WTC11 (cell line): ENCODE measurements at regions not wholly inside any gene's neighbourhood (a gene's known extent, or its start where the extent isn't known, plus 50 kb on each side); places are given as distances from the start of the nearest gene placed in this dataset.

Experiments
- ATAC-seq: fragments of 200-7000 bp; cut with Tn5 transposase; 2 replicates; pipeline ENCODE4 v1.10.0; 2021; ENCODE audit warnings: mild to moderate bottlenecking, moderate library complexity
- CTCF ChIA-PET: fragments of 300-600 bp; sonication (Branson Sonifier 250); formaldehyde crosslinking; loops from one replicate; lab custom pipeline; 2021; ENCODE audit warnings: antibody characterized with exemption; lab: Charles Lee
- POLR2A ChIA-PET: fragments of 350-600 bp; sonication (Branson Sonifier 250); formaldehyde crosslinking; loops from one replicate; lab custom pipeline; 2021; ENCODE audit warnings: antibody characterized with exemption; lab: Charles Lee
- DNase-seq: peaks from one replicate; pipeline ENCODE4 v3.0.0; 2021; ENCODE audit warnings: low spot score
- H3K27ac Mint-ChIP-seq: 2 replicates; pipeline ENCODE4 v1.8.0; 2021; ENCODE audit warnings: mixed read lengths
- H3K27me3 Mint-ChIP-seq: 2 replicates; pipeline ENCODE4 v1.8.0; 2021; ENCODE audit warnings: low read depth, mild to moderate bottlenecking, moderate library complexity, mixed read lengths
- H3K36me3 Mint-ChIP-seq: 2 replicates; pipeline ENCODE4 v1.8.0; 2021; ENCODE audit warnings: mixed read lengths
- H3K4me1 Mint-ChIP-seq: 2 replicates; pipeline ENCODE4 v1.8.0; 2022; ENCODE audit warnings: mixed read lengths
- H3K4me3 Mint-ChIP-seq: 2 replicates; pipeline ENCODE4 v1.8.0; 2021; ENCODE audit warnings: mild to moderate bottlenecking, moderate library complexity, mixed read lengths
- H3K9me3 Mint-ChIP-seq: 2 replicates; pipeline ENCODE4 v1.8.0; 2021; ENCODE audit warnings: mixed read lengths
- ELF4 ChIP-seq: sonication (generic); formaldehyde crosslinking; IDR thresholded peaks from 2 replicates; pipeline ENCODE4 v1.8.1; 2022; ENCODE audit warnings: low read depth, mild to moderate bottlenecking, moderate library complexity, missing genetic modification reagents
- FOXJ3 ChIP-seq: sonication (generic); formaldehyde crosslinking; IDR thresholded peaks from 2 replicates; pipeline ENCODE4 v1.9.0; 2021; ENCODE audit warnings: missing genetic modification reagents, mild to moderate bottlenecking, borderline replicate concordance
- FOXP1 ChIP-seq: sonication (generic); formaldehyde crosslinking; IDR thresholded peaks from 2 replicates; pipeline ENCODE4 v1.8.0; 2022; ENCODE audit warnings: missing genetic modification reagents, mild to moderate bottlenecking, moderate library complexity, borderline replicate concordance
- GABPB1 ChIP-seq: sonication (generic); formaldehyde crosslinking; IDR thresholded peaks from 2 replicates; pipeline ENCODE4 v1.8.1; 2023; ENCODE audit warnings: mild to moderate bottlenecking, missing genetic modification reagents
- HMGA2 ChIP-seq: fragments of 250-450 bp; sonication (Bioruptor Pico); IDR thresholded peaks from 2 replicates; pipeline ENCODE4 v1.4.0; 2021; ENCODE audit warnings: mild to moderate bottlenecking, moderate library complexity
- IRF2 ChIP-seq: sonication (generic); formaldehyde crosslinking; IDR thresholded peaks from 2 replicates; pipeline ENCODE4 v1.8.0; 2022; ENCODE audit warnings: low read depth, missing genetic modification reagents, borderline replicate concordance
- NFATC4 ChIP-seq: fragments of 250-450 bp; sonication (Bioruptor Pico); IDR thresholded peaks from 2 replicates; pipeline ENCODE4 v1.9.0; 2021; ENCODE audit warnings: mild to moderate bottlenecking
- NFE2L1 ChIP-seq: sonication (generic); formaldehyde crosslinking; IDR thresholded peaks from 2 replicates; pipeline ENCODE4 v1.8.1; 2023; ENCODE audit warnings: missing genetic modification reagents
- NFYB ChIP-seq: sonication (generic); formaldehyde crosslinking; conservative IDR thresholded peaks from 2 replicates; pipeline ENCODE4 v1.8.0; 2022; ENCODE audit warnings: low read depth, missing genetic modification reagents
- NR3C1 ChIP-seq: sonication (generic); formaldehyde crosslinking; conservative IDR thresholded peaks from 2 replicates; pipeline ENCODE4 v1.8.1; 2023; ENCODE audit warnings: low read depth, mild to moderate bottlenecking, missing genetic modification reagents
- SMAD3 ChIP-seq: sonication (generic); formaldehyde crosslinking; IDR thresholded peaks from 2 replicates; pipeline ENCODE4 v1.8.0; 2022; ENCODE audit warnings: missing genetic modification reagents, mild to moderate bottlenecking, borderline replicate concordance
- SOX15 ChIP-seq: fragments of 250-450 bp; sonication (Bioruptor Pico); IDR thresholded peaks from 2 replicates; pipeline ENCODE4 v1.9.0; 2021; ENCODE audit warnings: mild to moderate bottlenecking
- TCF7 ChIP-seq: sonication (generic); formaldehyde crosslinking; IDR thresholded peaks from 2 replicates; pipeline ENCODE4 v1.8.0; 2022; ENCODE audit warnings: mild to moderate bottlenecking, low read depth, missing genetic modification reagents, moderate library complexity
- TP53 ChIP-seq: sonication (generic); formaldehyde crosslinking; IDR thresholded peaks from 2 replicates; pipeline ENCODE4 v1.8.1; 2023; ENCODE audit warnings: mild to moderate bottlenecking, missing genetic modification reagents
- ZNF121 ChIP-seq: sonication (generic); formaldehyde crosslinking; IDR thresholded peaks from 2 replicates; pipeline ENCODE4 v1.8.0; 2023; ENCODE audit warnings: missing genetic modification reagents
- ZNF232 ChIP-seq: sonication (generic); formaldehyde crosslinking; IDR thresholded peaks from 2 replicates; pipeline ENCODE4 v1.8.0; 2022; ENCODE audit warnings: mild to moderate bottlenecking, missing genetic modification reagents
- ZNF671 ChIP-seq: fragments of 250-450 bp; sonication (Bioruptor Pico); IDR thresholded peaks from 2 replicates; pipeline ENCODE4 v1.8.0; 2021; ENCODE audit warnings: mild to moderate bottlenecking
- TF ChIP-seq, protein P1 (sequence below): sonication (generic); formaldehyde crosslinking; IDR thresholded peaks from 2 replicates; pipeline ENCODE4 v1.8.0; 2022; ENCODE audit warnings: mild to moderate bottlenecking, missing genetic modification reagents
- TF ChIP-seq, protein P2 (sequence below): sonication (generic); formaldehyde crosslinking; IDR thresholded peaks from 2 replicates; pipeline ENCODE4 v1.8.1; 2023; ENCODE audit warnings: mild to moderate bottlenecking, moderate library complexity, missing genetic modification reagents
- TF ChIP-seq, protein P3 (sequence below): fragments of 250-450 bp; sonication (Bioruptor Pico); IDR thresholded peaks from 2 replicates; pipeline ENCODE4 v1.8.0; 2021; ENCODE audit warnings: mild to moderate bottlenecking
- TF ChIP-seq, protein P4 (sequence below): sonication (generic); formaldehyde crosslinking; IDR thresholded peaks from 2 replicates; pipeline ENCODE4 v1.8.1; 2023; ENCODE audit warnings: mild to moderate bottlenecking, missing genetic modification reagents
- TF ChIP-seq, protein P5 (sequence below): sonication (generic); formaldehyde crosslinking; IDR thresholded peaks from 2 replicates; pipeline ENCODE4 v1.8.1; 2022; ENCODE audit warnings: missing genetic modification reagents, borderline replicate concordance
- TF ChIP-seq, protein P6 (sequence below): fragments of 250-450 bp; sonication (Bioruptor Pico); conservative IDR thresholded peaks from 2 replicates; pipeline ENCODE4 v1.9.0; 2021; ENCODE audit warnings: mild to moderate bottlenecking
- TF ChIP-seq, protein P7 (sequence below): sonication (generic); formaldehyde crosslinking; IDR thresholded peaks from 2 replicates; pipeline ENCODE4 v1.8.0; 2022; ENCODE audit warnings: mild to moderate bottlenecking, missing genetic modification reagents
- TF ChIP-seq, protein P8 (sequence below): sonication (generic); formaldehyde crosslinking; IDR thresholded peaks from 2 replicates; pipeline ENCODE4 v1.8.1; 2023; ENCODE audit warnings: mild to moderate bottlenecking, missing genetic modification reagents, moderate library complexity

DNA sequence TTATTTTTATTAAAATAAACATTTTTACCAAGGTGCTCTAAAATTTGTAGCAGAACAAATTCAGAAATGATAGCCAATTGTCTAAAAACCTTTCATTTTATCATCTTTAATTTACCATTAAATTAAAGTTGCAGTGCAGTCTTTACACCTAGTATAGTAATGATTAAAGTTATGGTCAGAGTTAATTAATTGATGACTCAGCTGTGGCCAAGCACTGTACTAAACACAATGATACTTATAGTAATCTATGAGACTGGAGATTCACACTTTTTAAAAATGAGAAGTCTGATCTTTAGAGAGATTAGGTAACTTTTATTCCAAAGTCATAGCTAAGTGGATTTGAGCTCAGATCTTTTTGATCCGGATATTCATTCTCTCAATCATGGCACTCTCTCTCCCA, 621.1 kb upstream of the MEF2C start:
- H3K9me3 Mint-ChIP-seq, result peaks cover 5% of the 10 kb centered on the region

DNA sequence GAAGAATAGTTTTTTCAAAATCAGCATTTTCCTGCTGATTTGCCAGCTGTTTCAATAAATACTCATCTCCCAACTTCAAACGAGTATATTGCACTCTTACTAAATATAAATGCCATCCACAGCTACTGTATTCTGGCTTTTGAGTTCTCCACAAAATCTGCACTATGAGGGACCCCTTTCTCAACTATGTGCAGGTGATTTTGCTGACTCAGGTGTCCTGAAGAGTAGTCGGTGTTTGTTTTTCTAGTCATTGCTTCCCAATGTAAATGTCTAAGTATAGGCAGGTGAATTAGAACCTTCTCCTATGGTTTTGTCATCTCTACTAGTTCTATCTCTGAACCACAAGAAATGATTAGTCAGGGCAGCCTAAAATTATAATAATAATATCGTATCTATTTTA, 616.8 kb upstream of the MEF2C start:
- Mint-ChIP-seq H3K27ac (no peak overlapping the region), H3K9me3 (no peaks in the 10 kb centered on the region), H3K4me3 (no peak overlapping the region), H3K27me3 (no peaks in the 10 kb centered on the region), H3K4me1 (no peaks in the 10 kb centered on the region), H3K36me3 (no peaks in the 10 kb centered on the region)
- CTCF ChIA-PET, result no interaction called here
- ATAC-seq (no peak), DNase-seq (no peak)
- POLR2A ChIA-PET, result no interaction called here
- TF ChIP-seq NFE2L1 (CRISPR knock-in tag), result no peak
- no peak for TF ChIP-seq GABPB1 (CRISPR knock-in tag)
- TF ChIP-seq TCF7 (CRISPR knock-in tag), result no peak
- no peak for TF ChIP-seq SOX15 (CRISPR knock-in tag)
- TF ChIP-seq FOXJ3 (CRISPR knock-in tag), result no peak
- no peak for TF ChIP-seq TP53 (CRISPR knock-in tag)
- TF ChIP-seq, protein P1, sequence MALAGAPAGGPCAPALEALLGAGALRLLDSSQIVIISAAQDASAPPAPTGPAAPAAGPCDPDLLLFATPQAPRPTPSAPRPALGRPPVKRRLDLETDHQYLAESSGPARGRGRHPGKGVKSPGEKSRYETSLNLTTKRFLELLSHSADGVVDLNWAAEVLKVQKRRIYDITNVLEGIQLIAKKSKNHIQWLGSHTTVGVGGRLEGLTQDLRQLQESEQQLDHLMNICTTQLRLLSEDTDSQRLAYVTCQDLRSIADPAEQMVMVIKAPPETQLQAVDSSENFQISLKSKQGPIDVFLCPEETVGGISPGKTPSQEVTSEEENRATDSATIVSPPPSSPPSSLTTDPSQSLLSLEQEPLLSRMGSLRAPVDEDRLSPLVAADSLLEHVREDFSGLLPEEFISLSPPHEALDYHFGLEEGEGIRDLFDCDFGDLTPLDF (CRISPR knock-in tag), result no peak
- no peak for TF ChIP-seq ZNF121 (CRISPR knock-in tag)
- TF ChIP-seq, protein P2, sequence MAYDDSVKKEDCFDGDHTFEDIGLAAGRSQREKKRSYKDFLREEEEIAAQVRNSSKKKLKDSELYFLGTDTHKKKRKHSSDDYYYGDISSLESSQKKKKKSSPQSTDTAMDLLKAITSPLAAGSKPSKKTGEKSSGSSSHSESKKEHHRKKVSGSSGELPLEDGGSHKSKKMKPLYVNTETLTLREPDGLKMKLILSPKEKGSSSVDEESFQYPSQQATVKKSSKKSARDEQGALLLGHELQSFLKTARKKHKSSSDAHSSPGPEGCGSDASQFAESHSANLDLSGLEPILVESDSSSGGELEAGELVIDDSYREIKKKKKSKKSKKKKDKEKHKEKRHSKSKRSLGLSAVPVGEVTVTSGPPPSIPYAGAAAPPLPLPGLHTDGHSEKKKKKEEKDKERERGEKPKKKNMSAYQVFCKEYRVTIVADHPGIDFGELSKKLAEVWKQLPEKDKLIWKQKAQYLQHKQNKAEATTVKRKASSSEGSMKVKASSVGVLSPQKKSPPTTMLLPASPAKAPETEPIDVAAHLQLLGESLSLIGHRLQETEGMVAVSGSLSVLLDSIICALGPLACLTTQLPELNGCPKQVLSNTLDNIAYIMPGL, result no peak
- TF ChIP-seq ZNF232 (CRISPR knock-in tag), result no peak
- TF ChIP-seq, protein P3, sequence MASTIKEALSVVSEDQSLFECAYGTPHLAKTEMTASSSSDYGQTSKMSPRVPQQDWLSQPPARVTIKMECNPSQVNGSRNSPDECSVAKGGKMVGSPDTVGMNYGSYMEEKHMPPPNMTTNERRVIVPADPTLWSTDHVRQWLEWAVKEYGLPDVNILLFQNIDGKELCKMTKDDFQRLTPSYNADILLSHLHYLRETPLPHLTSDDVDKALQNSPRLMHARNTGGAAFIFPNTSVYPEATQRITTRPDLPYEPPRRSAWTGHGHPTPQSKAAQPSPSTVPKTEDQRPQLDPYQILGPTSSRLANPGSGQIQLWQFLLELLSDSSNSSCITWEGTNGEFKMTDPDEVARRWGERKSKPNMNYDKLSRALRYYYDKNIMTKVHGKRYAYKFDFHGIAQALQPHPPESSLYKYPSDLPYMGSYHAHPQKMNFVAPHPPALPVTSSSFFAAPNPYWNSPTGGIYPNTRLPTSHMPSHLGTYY (CRISPR knock-in tag), result no peak
- no peak for TF ChIP-seq ELF4 (CRISPR knock-in tag)
- TF ChIP-seq, protein P4, sequence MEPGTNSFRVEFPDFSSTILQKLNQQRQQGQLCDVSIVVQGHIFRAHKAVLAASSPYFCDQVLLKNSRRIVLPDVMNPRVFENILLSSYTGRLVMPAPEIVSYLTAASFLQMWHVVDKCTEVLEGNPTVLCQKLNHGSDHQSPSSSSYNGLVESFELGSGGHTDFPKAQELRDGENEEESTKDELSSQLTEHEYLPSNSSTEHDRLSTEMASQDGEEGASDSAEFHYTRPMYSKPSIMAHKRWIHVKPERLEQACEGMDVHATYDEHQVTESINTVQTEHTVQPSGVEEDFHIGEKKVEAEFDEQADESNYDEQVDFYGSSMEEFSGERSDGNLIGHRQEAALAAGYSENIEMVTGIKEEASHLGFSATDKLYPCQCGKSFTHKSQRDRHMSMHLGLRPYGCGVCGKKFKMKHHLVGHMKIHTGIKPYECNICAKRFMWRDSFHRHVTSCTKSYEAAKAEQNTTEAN (CRISPR knock-in tag), result no peak

More for the DNA sequence above, 621.1 kb upstream of the MEF2C start:
- H3K4me3 Mint-ChIP-seq, result no peak overlapping the region
- no peaks in the 10 kb centered on the region for H3K27me3 Mint-ChIP-seq
- H3K36me3 Mint-ChIP-seq, result no peaks in the 10 kb centered on the region
- ATAC-seq, result no peak
- H3K27ac Mint-ChIP-seq, result no peak overlapping the region
- no peak for DNase-seq
- ChIA-PET POLR2A (no interaction called here), CTCF (no interaction called here)
- H3K4me1 Mint-ChIP-seq, result no peaks in the 10 kb centered on the region
- TF ChIP-seq, protein P1 (CRISPR knock-in tag), result no peak
- TF ChIP-seq ZNF121 (CRISPR knock-in tag), result no peak
- TF ChIP-seq NFYB (CRISPR knock-in tag), result no peak
- TF ChIP-seq NFATC4, result no peak
- TF ChIP-seq SMAD3 (CRISPR knock-in tag), result no peak
- no peak for TF ChIP-seq ZNF671 (CRISPR knock-in tag)
- no peak for TF ChIP-seq FOXP1 (CRISPR knock-in tag)
- no peak for TF ChIP-seq ZNF232 (CRISPR knock-in tag)
- TF ChIP-seq, protein P5, sequence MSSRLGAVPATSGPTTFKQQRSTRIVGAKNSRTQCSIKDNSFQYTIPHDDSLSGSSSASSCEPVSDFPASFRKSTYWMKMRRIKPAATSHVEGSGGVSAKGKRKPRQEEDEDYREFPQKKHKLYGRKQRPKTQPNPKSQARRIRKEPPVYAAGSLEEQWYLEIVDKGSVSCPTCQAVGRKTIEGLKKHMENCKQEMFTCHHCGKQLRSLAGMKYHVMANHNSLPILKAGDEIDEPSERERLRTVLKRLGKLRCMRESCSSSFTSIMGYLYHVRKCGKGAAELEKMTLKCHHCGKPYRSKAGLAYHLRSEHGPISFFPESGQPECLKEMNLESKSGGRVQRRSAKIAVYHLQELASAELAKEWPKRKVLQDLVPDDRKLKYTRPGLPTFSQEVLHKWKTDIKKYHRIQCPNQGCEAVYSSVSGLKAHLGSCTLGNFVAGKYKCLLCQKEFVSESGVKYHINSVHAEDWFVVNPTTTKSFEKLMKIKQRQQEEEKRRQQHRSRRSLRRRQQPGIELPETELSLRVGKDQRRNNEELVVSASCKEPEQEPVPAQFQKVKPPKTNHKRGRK, result no peak
- no peak for TF ChIP-seq IRF2 (CRISPR knock-in tag)
- TF ChIP-seq, protein P6, sequence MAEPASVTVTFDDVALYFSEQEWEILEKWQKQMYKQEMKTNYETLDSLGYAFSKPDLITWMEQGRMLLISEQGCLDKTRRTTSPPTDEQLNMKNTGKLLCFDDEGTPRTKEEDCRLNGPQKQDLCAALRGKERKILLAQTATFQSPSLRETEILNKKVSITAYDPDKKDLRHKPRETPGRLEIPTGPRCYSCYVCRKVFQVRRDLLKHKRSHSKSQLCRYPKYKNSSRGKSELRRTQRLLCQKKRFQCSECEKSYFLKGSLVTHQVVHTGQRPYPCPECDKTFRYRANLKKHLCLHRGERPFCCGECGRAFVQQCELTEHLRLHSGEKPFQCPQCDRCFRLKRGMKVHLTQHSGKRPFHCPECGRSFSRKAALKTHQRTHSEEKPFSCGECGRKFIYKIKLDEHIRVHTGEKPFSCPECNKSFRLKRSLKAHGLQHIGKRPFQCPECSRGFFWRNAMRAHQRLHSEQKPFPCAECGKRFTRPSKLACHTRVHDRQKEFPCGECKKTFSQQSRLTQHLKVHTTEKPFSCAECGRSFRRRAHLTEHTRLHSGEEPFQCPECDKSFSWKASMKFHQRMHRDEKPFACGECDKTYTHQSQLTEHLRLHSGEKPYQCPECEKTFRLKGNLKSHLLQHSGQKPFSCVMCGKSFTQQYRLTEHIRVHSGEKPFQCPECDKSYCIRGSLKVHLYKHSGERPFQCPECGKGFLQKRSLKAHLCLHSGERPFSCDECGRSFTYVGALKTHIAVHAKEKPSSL (CRISPR knock-in tag), result no peak
- no peak for TF ChIP-seq NR3C1 (CRISPR knock-in tag)
- TF ChIP-seq HMGA2, result no peak
- TF ChIP-seq, protein P7, sequence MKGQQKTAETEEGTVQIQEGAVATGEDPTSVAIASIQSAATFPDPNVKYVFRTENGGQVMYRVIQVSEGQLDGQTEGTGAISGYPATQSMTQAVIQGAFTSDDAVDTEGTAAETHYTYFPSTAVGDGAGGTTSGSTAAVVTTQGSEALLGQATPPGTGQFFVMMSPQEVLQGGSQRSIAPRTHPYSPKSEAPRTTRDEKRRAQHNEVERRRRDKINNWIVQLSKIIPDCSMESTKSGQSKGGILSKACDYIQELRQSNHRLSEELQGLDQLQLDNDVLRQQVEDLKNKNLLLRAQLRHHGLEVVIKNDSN (CRISPR knock-in tag), result no peak
- TF ChIP-seq FOXJ3 (CRISPR knock-in tag), result no peak
- TF ChIP-seq, protein P8, sequence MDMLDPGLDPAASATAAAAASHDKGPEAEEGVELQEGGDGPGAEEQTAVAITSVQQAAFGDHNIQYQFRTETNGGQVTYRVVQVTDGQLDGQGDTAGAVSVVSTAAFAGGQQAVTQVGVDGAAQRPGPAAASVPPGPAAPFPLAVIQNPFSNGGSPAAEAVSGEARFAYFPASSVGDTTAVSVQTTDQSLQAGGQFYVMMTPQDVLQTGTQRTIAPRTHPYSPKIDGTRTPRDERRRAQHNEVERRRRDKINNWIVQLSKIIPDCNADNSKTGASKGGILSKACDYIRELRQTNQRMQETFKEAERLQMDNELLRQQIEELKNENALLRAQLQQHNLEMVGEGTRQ (CRISPR knock-in tag), result no peak
